GM18907 (cell line): ENCODE measurements at regions not wholly inside any gene's neighbourhood (a gene's known extent, or its start where the extent isn't known, plus 50 kb on each side); places are given as distances from the start of the nearest gene placed in this dataset.

ENCODE experiments used
- ATAC-seq: cut with Tn5 transposase; IDR thresholded peaks from one replicate; pipeline ENCODE4 v1.9.1; 2021; ENCODE audit warnings: mild to moderate bottlenecking, moderate library complexity; ENCODE audit not compliant: unreplicated experiment

- ATAC-seq: no peak
Measured at GRCh38 chrX:27924718-27925117, 56.5 kb downstream of the DCAF8L1 start.

DNA sequence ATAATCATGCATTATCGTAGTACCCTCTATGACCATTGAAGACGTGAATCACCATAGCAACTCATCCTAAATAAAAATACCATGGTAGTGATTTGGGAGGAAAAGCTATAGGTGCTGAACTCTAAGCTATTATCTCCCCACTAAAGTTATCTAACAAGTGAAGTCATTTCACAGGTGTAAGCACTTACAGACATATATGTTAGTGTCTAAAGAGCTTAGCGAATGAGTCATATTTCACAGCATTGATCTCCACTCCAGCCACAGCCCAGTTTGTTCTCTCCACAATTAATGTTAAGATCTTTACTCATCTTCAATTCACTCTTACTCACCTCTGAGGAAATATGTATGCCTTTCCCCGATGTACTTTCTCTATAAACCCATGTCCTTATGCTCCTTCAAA lies 57.0 kb downstream of the DCAF8L1 start:
- ATAC-seq: no peak

GRCh38 chrX:27918799-27919198 lies 62.5 kb downstream of the DCAF8L1 start:
- no peak for ATAC-seq

DNA sequence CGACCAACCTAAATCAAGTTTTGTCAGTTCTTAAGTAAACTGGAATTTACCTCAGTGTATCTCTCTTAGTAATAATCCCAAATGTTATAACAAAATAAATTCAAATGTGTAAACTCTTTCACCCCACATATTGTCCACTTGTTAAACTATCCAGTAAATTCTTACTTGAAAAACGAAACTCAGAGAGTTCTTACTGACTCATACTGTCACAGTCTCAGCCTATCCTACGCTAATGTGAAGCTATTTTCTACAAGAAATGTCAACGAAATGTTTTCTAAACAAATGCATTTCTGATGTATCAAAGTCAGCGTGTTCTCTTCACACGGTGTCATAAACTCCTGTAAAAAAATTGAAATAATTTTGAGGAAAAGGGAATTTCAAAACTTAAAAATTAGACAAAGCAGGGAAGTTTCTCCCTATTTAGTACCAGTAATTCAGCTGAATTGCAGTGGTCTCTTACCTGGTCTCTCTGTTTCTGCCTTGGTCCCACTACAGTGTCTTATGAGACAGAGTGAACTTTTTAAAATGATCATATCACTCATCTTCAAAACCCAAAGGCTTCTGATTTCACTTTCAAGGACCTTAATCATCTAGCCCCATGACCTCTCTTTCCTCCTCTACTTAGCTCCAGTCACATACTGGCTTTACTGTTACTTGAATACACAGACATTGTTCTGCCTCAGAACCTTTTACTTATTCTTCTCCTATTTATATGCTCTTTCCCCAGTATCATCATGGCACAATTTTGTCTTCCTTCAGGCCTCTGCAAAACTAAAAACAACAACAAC lies 63.3 kb downstream of the DCAF8L1 start:
- no peak for ATAC-seq

- ATAC-seq: peak; percentile 68
Measured at GRCh38 chrX:27915617-27916016, 65.6 kb downstream of the DCAF8L1 start.

GRCh38 chrX:27910412-27910811 lies 70.8 kb downstream of the DCAF8L1 start:
- ATAC-seq: no peak

- ATAC-seq: no peak
Measured at GRCh38 chrX:27903960-27904359, 77.3 kb downstream of the DCAF8L1 start.

- ATAC-seq: no peak
Measured at GRCh38 chrX:27893871-27894270, 86.1 kb downstream of the MAGEB10 start.

- no peak for ATAC-seq
Measured at GRCh38 chrX:27893211-27893610, 85.4 kb downstream of the MAGEB10 start.

DNA sequence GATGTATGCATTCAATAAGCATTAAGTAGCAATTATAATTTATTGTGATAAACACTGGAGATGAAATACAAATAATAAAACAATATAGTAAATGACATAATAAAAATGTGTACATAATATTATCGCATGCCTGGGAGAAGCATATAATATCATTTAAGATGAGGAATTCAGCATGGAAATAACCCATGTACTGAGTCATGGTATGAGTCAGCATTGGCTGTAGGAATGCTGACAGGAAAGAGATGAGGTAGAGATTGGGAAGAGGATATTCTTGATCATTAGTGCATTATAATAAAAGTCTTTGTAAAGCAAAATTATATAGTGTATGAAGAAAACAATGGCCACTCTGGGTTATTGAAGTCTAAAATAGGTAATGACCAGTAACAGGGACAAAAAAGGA lies 82.8 kb downstream of the MAGEB10 start:
- ATAC-seq: no peak

GRCh38 chrX:27889878-27890277 lies 82.1 kb downstream of the MAGEB10 start:
- ATAC-seq: no peak

DNA sequence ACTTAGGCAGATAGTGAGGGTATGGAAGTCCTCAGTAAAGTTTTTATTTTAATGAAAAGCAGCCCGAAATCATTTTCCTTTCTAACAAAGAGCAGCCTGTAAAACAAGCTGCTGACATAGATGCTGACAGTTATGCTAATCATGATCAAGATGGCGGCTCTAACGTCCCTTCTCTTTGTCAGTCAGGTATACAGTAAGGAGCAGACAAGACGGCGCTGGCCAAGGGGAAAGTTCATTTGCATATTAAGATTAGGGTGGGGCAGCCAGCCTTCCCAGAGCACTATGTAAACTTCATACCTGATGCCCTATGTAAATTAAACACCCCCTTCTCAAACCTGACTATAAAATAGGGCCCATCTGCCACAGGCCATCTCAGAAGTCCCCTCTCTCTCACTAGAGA lies 76.9 kb downstream of the MAGEB10 start:
- no peak for ATAC-seq

- ATAC-seq: no peak
Measured at GRCh38 chrX:27883468-27884092, 75.8 kb downstream of the MAGEB10 start.

GRCh38 chrX:27882695-27883094 lies 74.9 kb downstream of the MAGEB10 start:
- ATAC-seq: no peak

GRCh38 chrX:27878862-27879261 lies 71.1 kb downstream of the MAGEB10 start:
- no peak for ATAC-seq
